ENCODE measurements at regions not wholly inside any gene's neighbourhood (a gene's known extent, or its start where the extent isn't known, plus 50 kb on each side); places are given as distances from the start of the nearest gene placed in this dataset.

DNA sequence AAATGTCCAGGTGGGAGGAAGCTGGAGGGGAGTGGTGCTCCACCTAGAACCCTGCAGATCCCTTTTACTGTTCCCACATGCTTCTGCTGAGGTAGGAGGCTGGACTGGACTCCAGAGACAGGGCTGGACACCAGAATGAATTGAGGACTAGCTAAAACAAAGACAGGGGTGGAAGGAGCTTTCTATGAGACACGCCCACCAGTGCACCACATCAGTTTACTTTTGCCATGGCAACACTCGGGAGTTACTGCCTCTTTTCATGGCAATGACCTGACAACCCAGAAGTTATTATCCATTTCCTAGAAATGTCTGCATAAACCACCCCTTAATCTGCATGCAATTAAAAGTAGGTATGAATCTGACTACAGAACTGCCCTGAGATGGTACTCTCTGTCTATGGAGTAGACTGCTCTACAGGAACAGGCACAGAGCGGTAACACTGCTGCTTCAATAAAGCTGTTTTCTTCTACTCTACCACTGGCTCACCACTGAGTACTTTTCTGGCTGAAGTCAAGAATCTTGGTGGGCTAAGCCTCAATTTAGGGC lies 211.7 kb downstream of the TFAP2C start:
- DNase-seq: no peak

DNA sequence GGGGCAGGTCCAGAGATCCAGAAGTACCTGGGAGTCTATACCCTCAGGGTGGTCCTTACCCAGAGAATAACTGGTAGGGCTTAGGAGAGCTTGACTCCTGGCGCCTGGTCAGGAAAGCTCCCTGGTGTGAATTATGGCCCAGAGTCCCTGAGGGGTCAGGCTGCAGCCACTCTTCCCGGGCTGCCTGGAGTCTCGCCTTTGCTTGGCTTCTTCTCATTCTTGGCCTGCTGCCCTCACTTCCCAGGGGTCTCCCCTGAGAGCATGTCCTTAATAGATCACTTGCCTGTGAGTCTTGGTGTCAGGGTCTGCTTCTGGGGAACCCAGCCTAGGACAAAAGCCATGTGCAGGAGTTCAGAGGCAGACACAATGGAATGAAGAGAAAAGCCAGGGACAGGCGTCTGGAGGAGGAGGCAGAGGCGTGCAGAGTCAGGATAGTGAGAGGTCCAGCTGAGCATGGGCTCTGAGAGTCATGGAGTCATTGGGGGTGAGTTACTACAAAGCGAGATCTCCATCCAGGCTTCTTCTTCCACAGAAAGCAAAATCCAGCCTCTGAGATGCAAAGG lies 212.3 kb downstream of the TFAP2C start:
- no peak for DNase-seq

DNA sequence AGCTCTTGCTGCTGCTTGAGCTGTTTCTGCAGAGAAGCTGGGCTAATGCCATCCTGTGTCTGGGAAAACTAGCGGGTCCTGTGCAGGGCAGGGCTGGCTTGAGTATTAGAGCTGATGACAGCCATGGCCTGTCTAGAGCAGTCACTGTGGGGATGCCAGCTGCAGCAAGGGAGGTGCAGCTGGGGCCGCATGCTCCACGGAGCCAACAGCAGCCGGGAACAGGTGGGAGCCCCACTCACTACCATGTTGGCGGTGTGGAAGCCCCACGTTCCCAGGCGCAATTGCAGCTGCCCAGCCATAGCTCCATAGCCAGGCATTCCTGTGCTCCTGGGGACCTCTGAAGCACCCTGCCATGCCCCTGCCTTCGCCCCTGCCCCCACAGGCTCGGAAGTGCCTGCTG lies 212.9 kb downstream of the TFAP2C start:
- no peak for DNase-seq

DNA sequence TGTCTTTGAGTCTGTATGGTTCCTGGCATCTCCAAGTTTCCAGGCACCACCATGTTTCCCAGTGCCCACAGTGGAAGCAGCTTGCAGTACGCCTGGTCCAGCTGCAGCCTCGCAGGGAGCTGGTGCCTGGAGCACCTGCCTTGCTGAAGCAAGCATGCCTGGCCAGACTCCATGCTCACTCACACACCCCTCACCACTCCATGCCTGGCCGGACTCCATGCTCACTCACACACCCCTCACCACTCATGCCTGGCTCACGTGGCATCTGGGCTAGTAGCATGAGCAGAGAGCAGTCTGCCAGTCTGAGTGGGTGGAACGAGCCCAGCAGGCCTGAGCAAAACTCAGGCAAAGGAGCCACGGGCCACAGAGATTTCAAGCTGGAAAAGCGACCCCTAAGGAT lies 214.3 kb downstream of the TFAP2C start:
- DNase-seq: no peak

DNA sequence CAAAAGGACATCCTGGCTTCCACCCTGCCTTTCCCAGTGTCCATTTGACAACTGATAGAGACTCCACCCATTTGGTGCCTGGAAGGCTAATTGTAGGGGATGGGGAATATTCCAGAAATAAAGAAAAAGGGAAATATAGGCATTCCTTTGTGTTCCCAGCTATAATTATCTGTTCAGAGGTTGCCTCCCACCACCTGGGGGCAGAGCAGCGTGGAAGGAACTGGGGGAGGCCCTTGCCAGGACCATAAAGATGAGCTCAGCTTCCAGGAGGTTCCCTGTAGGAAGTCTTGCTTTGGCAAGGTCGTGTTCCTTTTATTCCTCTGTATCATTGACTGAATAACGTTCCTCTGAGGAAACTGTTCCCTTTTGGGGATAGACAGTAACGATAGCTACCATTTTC lies 214.7 kb downstream of the TFAP2C start:
- DNase-seq: no peak

DNA sequence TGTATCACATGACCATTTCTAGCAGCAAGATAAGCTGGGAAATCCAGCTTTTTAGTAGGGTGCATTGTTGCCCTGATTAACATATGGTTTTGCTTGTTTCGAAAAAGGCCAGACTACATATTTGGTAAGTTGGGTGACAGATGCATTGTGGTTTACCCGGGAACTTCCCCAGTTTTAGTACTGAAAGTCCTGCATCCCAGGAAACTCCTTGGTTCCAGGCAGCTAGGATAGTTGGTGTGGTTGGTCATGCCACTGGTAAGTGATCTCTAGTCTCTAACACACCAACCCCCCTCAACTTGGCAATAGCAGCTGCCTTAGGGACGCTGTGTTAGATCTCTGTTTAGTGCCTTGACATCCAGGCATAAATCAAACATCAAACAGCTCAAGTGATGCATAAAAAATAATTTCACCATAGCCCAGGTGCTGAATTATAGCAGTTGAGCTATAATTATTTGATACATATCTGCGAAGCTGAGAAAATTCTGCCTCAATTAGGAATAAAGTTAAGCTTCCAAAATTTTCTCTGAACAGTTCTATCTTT lies 216.5 kb downstream of the TFAP2C start:
- DNase-seq: no peak

DNA sequence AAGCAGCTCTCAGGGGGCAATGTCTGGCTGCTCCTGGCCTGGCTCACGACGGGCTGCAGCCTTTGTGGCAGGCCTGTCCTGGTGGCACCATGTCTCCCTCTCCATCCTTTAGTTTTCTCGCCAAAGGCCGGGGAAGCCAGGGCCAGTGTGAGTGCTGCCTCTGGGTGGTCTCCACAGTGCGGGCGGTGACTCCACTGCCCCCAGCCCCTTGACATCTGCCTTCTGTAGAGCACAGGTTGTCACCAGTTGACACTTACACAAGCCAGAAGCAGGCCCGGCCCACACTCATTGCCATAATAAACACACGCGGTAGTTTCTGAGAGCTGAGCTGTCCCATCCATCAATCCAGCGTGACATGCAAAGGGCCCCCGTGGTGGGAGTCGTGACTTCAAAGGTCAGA lies 219.5 kb downstream of the TFAP2C start:
- no peak for DNase-seq

DNA sequence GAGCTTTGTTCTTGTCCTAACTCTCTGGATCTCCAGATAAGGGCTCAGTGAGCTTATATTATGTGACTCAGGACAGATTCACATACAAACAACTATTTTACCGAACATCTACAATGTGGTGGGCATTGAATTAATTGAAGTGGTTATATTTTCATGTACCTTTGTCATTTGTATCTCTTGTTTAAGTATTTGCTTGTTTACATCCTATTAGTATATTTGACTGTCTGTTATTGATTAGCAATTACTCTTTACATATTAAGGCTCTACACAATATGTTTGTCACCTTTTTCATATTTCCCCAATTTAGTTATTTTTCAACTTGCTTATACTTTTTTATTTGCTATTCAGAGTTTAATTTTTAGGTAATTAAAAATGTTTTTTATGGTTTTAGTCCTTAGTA lies 222.4 kb downstream of the TFAP2C start:
- DNase-seq: no peak

DNA sequence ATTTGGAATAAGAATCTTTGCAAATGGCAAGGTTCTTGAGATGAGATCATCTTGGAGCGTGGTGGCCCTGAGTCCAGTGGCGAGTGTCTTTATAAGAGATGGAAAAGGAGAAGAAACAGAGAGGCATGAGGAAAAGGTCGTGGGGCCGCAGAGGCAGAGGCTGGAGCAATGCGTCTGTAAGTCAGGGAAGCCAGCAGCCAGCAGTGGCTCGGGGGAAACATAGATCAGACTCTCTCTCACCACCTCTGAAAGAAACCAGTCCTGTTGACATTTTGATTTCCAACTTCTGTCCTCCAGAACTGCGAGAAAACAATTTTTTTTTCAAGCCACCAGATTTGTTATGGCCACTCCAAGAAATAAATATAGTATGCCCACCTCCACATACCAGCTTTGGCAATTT lies 226.6 kb downstream of the TFAP2C start:
- DNase-seq: no peak

DNA sequence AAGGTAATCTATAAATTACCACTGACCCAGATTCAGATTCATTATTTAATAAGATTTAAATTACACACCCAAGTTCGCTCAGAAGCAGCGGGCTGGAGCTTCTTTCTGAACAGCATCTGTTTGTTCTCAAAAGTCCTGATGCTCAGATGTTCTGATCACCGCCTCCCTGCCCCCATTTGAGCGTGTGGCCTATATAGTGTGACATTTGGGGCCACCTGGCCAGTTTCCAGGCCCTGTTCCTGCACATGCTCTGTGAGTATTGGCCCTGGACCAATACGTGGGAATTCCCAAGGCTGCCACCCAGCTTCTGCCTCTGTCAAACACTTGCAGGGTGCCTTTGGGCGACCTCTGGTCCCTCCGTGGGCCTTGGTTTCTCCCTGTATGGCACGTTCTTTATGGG lies 228.8 kb downstream of the TFAP2C start:
- DNase-seq: no peak

DNA sequence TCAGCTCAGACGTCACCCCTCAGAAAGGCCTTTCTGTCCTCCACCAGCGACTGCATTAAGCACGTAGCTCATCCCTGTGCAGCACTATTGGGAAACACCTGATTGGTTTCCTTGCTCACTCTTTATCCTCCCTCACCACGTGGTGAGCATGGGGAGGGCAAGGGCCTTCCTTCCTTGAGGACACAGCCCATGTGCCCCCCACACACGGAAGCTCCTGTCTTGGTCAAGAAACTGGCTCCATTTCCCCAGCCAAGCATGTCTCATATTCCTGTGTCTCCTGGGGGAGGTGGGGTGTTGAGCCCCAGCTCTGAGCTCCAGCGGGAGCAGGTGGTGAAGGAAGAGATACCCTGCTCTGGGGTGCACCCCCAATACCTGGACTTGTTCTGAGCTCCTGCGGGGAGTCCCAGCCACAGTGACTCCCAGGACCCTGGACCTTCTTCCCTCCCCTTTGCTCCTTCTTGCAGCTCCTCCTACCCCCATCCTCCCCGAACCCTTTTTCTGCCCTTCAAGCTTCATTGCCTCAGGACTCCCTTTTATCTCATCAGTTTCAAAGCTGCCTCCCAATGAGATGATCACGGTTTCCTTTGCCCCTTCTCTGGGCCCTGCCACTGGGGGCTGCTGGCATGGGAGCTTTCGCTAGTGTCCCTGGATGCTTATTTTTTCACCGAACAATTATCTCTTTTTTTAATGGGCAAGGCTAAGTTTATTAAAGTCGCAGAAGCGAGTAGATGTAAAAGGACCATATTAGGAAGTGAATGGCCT lies 230.1 kb downstream of the TFAP2C start:
- peak; percentile 22 for DNase-seq

DNA sequence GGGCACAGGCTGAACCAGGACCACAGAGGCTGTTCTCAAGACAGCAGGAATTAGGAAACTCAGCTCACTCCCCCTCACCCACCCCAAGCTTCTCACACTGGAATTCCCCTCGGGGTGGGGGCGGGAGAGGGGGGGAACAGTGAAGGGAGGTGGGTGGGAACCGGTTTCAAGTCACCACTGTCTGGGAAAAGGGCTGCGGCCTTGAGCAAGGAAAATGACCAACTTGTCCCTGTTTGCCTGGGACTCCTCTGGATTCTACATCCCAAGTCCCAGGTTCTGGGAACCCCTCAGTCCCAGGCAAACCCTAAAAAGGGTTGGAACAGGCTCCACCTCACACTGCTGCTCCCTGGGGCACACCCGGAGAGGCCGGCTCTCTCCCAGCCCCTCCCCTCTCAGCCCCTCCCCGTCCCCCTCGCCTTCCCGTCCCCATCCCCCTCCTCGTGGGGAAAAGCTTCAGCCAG lies 230.7 kb downstream of the TFAP2C start:
- peak; percentile 22 for DNase-seq

DNA sequence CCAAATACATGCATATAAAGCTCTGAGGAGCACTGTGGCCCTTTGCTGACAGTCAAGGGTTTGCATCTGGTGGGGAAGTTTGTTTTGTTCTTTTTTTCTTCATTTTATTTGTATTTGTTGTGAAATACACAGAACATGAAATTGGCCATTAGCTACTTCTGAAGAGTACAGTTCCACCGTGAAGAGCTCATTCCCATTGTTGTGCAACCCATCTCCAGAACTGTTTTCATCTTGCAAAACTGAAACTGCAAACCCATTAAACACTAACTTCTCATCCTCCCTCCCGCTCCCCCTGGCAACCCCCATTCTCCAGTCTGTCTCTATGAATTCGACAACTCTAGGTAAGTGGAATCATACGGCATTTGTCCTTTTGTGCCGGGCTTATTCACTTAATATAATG lies 231.3 kb downstream of the TFAP2C start:
- DNase-seq: no peak

DNA sequence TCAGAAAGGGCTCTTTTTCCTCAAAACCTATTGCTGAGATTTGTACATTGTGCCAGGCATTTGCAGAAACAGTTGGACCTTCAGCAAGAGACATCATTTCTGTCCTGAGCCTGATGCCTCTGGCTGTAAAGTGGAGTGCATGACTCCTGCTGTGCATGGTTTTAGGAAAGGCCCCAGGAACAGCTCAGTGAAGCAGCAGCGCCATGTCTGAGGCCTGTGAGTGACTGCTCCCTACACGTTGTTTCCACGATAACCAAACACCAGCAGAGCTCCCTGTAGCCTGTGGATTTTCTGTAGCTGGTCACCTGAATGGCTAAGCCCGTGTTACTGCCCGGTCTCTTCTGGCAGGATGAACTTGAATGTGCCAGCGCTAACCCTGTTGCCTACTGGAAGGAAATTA lies 232.5 kb downstream of the TFAP2C start:
- no peak for DNase-seq

DNA sequence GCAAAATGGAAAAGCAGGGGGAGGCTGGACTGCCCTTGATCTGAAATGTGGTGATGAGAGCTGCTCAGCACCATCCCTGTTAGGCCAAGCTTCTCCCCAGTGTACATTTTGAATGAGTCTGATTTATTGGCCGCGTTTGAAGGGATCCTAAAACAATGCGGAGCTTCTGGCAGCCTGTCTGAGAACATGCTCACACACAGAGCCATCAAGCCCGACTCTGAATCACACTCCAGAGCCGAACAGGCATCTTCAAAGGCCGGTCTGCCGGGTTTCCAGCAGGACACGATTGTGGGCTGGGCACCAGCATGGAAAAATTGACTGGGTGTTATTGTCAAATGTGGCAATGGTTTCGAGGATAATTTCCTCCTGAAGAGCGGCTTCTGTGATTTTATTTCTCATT lies 235.9 kb downstream of the TFAP2C start:
- DNase-seq: no peak

DNA sequence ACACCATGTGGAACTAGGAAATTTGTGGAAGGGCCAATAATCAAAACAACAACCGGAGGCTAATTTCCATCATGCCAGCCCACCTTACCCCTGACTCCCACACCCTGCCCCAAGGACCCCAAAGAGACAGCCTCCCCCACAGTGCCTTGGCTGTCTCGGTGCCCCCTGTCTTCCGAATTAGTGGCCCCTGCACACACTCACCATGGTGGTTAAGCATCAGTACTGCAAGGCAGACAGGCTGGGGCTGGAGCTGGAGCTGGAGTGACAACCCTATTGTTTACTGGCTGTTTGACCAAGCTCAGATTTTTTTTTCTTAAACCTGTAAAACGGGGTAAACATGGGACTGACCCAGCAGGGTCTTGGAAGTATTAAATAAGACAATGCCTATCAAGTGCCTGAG lies 238.0 kb downstream of the TFAP2C start:
- DNase-seq: no peak

DNA sequence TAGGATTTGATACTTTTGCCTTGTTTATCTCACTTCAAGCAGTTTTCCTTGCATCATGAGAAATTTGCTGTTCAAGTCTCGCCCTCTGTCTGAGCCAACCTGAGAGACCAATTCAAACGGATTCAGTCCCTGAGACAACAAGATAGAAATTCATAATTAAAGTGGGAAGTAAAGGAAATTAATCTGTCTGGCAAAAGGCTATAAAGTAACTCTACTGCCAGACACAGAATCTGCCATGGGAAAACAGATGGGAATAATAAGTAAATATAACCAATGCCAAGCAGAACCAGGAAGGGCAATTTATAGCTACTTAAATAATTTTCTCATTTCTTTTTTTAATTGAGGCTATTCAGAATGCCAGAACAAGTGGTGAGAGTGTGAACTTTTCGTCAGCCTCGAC lies 239.6 kb downstream of the TFAP2C start:
- no peak for DNase-seq

DNA sequence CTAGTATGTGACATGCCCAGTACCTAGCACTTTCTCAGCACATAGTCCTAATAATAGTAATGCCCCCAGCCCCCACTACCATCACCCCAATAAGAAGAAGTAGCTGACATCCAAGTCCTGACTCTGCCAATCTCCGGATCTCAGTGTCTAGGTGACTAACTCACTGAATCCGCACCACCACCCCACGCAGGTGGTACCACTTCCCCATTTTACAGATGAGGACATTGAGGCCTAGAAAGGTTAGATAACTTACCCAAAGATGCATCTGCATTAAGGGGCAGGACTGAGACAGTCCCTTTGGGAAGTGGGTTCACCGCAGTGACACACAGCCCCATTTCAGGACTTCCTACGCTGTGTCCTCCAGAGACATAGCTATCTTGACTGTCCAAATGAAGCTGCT lies 241.2 kb downstream of the TFAP2C start:
- no peak for DNase-seq

DNA sequence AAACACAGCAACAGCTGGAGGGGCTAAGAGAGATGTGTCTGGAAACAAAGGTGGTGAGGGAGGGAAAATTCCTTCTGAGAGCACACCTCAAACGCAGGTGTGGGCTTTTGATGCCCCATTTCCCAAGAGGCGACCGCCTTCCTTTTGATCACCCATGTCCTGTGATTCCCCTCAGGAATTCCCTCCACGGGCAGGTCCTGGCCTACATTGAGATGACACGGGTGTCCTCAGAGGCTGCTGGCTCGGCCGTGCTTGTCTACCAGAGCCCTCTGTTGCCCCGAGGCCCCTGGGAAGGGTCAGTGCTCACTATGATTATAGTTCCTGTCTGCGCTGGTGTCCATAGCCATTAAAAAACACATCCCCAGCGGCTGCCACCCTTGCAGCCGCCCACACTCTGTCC lies 242.6 kb downstream of the TFAP2C start:
- no peak for DNase-seq

DNA sequence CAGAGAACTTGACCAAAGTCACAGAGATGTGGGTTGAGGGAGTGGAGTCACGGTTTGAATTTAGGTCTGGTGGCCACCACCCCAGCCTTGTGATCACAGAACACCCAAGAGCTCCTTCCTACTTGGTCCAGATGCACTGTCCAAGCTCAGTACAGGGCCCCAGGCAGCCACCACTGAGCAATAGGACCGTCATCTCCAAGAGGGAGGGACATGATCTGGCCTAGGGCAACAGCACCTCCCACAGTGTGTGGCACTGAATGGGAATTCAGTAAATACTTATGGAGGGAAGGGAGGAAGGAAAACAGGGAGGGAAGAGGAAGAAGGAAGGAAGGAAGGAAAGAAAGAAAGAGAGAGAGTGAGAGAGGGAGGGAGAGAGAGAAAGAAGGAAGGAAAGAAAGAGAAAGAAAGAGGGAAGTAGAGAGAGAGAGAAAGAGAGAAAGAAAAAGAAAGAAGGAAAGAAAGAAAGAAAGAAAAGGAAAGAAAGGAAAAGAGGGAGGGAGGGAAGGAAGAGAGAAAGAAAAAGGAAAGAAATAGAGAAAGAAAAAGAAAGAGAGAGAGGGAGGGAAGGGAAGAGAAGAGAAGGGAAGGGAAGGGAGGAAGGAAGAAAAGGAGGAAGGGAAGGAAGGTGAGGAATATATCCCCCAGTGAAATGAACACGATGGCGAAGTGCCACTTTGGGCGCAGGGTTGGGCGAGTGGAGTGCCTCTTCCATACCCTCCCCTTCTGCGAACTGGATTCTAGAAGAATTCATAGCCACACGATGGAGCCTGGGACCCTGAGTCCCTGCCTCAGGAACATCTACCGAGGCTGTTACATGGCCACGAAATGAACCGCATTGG lies 243.7 kb downstream of the TFAP2C start:
- no peak for DNase-seq

DNA sequence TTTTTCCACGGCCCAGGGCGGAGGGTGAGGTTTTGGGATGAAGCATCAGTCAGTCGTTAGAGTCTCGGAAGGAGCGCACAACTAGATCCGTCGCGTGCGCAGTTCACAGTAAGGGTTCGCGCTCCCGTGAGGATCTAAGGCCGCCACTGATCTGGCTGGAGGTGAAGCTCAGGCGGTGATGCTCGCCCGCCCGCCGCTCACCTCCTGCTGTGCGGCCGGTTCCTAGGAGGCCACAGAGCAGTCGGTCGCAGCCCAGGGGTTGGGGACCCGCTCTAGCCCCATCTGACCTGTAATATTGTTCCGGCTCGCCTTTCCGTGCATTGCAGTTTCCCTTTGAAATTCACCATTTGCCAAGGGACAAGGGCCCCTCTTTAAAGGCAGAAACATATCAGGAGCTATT lies 244.7 kb downstream of the TFAP2C start:
- DNase-seq: no peak

DNA sequence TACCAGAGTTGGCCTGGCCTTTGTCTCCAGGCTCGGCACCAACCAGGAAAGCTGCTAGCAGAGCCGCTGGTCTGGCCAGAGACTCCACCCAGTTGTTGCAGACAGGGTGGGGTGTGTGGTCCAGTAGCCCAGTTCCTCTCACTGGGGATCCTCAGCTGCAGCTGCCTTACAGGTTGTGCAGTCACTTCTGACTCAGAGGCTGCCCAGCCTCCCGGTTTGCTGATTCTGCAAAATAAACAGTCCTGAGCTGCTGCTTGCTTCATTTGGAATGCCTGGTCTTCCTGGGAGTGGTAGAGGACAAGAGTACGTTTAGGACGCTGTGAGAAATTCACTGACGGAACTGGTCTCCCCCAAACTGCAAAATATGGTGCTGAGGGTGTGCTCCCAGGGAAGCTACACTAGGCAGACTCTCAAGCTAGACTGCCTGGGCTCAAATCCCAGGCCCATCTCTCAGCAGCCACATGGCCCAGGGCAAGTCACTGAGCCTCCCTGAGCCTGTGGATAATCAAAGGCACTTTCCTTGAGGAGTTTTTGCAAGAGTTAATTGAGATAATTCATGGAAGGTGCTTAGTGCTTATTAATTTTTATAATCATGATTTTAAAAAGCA lies 246.1 kb downstream of the TFAP2C start:
- peak; percentile 41 for DNase-seq

DNA sequence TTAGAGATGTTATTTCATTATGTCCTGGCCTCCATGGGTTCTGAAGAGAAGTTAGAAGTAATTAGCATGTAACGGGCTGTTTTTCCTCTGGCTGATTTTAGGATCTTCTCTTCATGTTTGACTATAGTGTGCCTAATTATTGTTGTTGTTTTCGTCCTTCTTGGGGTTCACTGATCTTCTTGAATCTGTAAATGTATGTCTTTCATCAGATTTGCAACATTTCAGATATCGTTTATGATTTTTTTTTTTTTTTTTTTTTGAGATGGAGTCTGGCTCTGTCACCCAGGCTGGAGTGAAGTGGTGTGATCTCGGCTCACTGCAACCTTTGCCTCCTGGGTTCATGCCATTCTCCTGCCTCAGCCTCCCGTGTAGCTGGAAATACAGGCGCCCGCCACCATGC lies 246.7 kb downstream of the TFAP2C start:
- DNase-seq: no peak
